ENCODE measurements at regions not wholly inside any gene's neighbourhood (a gene's known extent, or its start where the extent isn't known, plus 50 kb on each side); places are given as distances from the start of the nearest gene placed in this dataset.

- no peak overlapping the region for H3K4me3 ChIP-seq (ENCODE audit: low read depth, low read length)
- no peak for DNase-seq (ENCODE audit: low read depth)
- ChIA-PET CTCF (interaction anchor here (1.5 kb wide), 1 partner anchor 12 kb away, joined by 3 read pairs; no protein-coding TSS in a partner anchor), POLR2A (no interaction called here)
- no peaks in the 10 kb centered on the region for H3K36me3 ChIP-seq (ENCODE audit: control insufficient read depth, insufficient read depth, low read length)
- H3K27me3 ChIP-seq (ENCODE audit: control insufficient read depth, insufficient read depth, low read length) = no peaks in the 10 kb centered on the region
- TF ChIP-seq CTCF (IDR thresholded peaks at IDR 0.05; ENCODE audit: insufficient read depth, low read depth, low read length) = no peak
Measured at GRCh38 chr7:46945328-46945727, 636.6 kb downstream of the TNS3 start.

- POLR2A ChIA-PET = no interaction called here
- CTCF ChIA-PET = interaction anchor here (1.2 to 1.7 kb wide), 2 partner anchors 9 to 184 kb away, joined by 3 to 8 read pairs; no protein-coding TSS in a partner anchor
- Histone ChIP-seq H3K36me3 (ENCODE audit: control insufficient read depth, insufficient read depth, low read length) (no peaks in the 10 kb centered on the region), H3K4me3 (ENCODE audit: low read depth, low read length) (no peak overlapping the region), H3K27me3 (ENCODE audit: control insufficient read depth, insufficient read depth, low read length) (no peaks in the 10 kb centered on the region)
- DNase-seq (ENCODE audit: low read depth) = no peak
- no peak for TF ChIP-seq CTCF (IDR thresholded peaks at IDR 0.05; ENCODE audit: insufficient read depth, low read depth, low read length)
Measured at GRCh38 chr7:46943996-46944395, 637.9 kb downstream of the TNS3 start.

GRCh38 chr7:46942574-46942973 lies 639.3 kb downstream of the TNS3 start:
- no peaks in the 10 kb centered on the region for H3K36me3 ChIP-seq (ENCODE audit: control insufficient read depth, insufficient read depth, low read length)
- no peak overlapping the region for H3K4me3 ChIP-seq (ENCODE audit: low read depth, low read length)
- no peak for TF ChIP-seq CTCF (IDR thresholded peaks at IDR 0.05; ENCODE audit: insufficient read depth, low read depth, low read length)
- DNase-seq (ENCODE audit: low read depth) = no peak
- CTCF ChIA-PET = no interaction called here
- POLR2A ChIA-PET = no interaction called here
- no peaks in the 10 kb centered on the region for H3K27me3 ChIP-seq (ENCODE audit: control insufficient read depth, insufficient read depth, low read length)

- ChIA-PET CTCF (no interaction called here), POLR2A (no interaction called here)
- no peaks in the 10 kb centered on the region for H3K27me3 ChIP-seq (ENCODE audit: control insufficient read depth, insufficient read depth, low read length)
- DNase-seq (ENCODE audit: low read depth) = no peak
- no peak overlapping the region for H3K4me3 ChIP-seq (ENCODE audit: low read depth, low read length)
- no peaks in the 10 kb centered on the region for H3K36me3 ChIP-seq (ENCODE audit: control insufficient read depth, insufficient read depth, low read length)
- TF ChIP-seq CTCF (IDR thresholded peaks at IDR 0.05; ENCODE audit: insufficient read depth, low read depth, low read length) = no peak
Measured at GRCh38 chr7:46940178-46940577, 641.7 kb downstream of the TNS3 start.

- ChIA-PET POLR2A (no interaction called here), CTCF (no interaction called here)
- TF ChIP-seq CTCF (IDR thresholded peaks at IDR 0.05; ENCODE audit: insufficient read depth, low read depth, low read length) = no peak
Measured at GRCh38 chr7:46939558-46939957, 642.4 kb downstream of the TNS3 start.

More at GRCh38 chr7:46939558-46939957, 642.4 kb downstream of the TNS3 start:
- Histone ChIP-seq H3K27me3 (ENCODE audit: control insufficient read depth, insufficient read depth, low read length) (no peaks in the 10 kb centered on the region), H3K36me3 (ENCODE audit: control insufficient read depth, insufficient read depth, low read length) (no peaks in the 10 kb centered on the region), H3K4me3 (ENCODE audit: low read depth, low read length) (no peak overlapping the region)
- no peak for DNase-seq (ENCODE audit: low read depth)
